Hindlimb muscle (tissue), 1 donor: ENCODE measurements at regions not wholly inside any gene's neighbourhood (a gene's known extent, or its start where the extent isn't known, plus 50 kb on each side); places are given as distances from the start of the nearest gene placed in this dataset.
A peak's percentile ranks its signal among the peaks of the same experiment; 100 is the strongest.
"Not testable (repeated sequence)": the region's sequence is repeated elsewhere in the genome, so short reads cannot be mapped to it uniquely, and the experiment has no call there.

Experiments
- DNase-seq: peaks from one replicate; pipeline ENCODE4 v3.0.0-alpha.2; 2013

GRCh38 chr6:121932076-121932991 lies 467.1 kb upstream of the HSF2 start:
- DNase-seq, result peak; percentile 46

- DNase-seq, result no peak
Measured at GRCh38 chr6:121934451-121934850, 465.0 kb upstream of the HSF2 start.

GRCh38 chr6:121940728-121941127 lies 458.7 kb upstream of the HSF2 start:
- DNase-seq, result no peak

GRCh38 chr6:121944354-121944753 lies 455.1 kb upstream of the HSF2 start:
- DNase-seq, result no peak

- DNase-seq, result no peak
Measured at GRCh38 chr6:121951123-121951522, 448.3 kb upstream of the HSF2 start.

DNA sequence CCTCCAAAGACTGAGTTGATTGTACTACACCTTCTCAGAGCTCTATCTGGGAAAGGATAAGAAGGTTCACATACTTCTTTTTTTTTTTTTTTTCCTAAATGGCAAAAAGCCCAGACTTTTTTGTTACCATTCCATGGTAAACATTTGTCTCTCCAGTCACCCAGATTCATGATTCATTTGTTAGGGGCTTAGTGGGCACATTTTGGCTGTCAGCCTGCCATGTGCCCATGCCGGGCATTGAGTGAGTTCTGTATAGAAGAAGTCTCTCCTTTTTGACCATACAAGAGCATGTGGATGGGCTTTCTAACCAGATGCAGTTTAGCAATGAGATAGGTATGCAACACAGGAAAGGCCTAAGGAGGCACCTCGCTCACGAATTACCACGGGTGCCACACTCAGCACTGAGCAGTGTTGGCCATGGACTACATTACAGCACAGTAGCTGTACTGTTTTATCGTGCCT lies 447.5 kb upstream of the HSF2 start:
- no peak for DNase-seq

DNA sequence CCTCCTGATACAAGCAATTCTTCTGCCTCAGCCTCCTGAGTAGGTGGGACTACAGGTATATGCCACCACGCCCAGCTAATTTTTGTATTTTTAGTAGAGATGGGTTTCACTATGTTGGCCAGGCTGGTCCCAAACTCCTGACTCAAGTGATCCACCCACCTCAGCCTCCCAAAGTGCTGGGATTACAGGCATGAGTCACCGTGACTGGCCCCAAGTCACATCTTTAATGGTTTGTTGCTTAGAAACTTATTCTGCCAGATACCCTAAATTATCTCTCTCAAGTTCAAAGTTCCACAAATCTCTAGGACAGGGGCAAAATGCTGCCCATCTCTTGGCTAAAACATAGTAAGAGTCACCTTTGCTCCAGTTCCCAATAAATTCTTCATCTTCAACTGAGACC lies 444.1 kb upstream of the HSF2 start:
- DNase-seq, result not testable (repeated sequence)

DNA sequence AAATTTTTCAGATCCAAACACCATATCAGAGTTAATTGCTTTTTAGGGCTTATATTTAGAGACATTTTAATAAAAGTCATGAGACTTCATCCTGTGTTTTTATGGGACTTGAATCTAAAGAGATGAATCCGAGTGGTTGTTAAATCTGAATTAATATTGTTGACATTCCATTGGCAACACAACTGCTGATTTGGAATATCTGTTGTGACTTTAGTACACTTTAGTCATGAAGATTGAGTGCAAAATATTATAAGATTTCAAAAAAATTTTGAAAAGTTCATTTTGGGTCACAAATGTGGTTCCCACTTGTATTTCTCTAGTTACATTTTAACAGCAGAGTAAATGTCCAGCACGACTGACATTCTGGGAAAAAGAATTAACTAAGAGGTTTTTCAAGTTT lies 442.7 kb upstream of the HSF2 start:
- DNase-seq, result no peak

- DNase-seq, result no peak
Measured at GRCh38 chr6:121959501-121959900, 440.0 kb upstream of the HSF2 start.

DNA sequence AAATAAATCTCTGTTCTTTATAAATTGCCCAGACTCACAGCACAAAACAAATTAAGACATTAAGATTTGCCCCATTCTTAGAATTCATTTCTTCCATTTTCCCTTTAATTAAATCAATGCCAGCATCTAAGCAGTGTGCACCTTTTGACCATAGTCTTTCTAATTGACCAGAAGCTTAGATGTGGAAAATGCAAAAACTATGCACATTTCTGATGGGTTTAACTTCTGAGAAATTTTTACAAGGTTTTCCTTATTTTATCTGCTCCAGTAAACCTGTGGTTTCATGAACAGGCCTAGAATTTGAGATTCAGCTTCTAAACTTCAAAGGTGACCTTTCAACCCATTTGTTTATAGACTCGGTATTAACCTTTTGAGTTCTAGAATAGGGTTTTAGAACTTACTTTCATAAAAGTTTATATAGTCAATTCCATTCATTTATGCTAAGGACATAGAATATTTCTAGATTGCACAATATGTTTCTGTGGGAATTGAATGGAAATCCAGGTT lies 437.8 kb upstream of the HSF2 start:
- no peak for DNase-seq

DNA sequence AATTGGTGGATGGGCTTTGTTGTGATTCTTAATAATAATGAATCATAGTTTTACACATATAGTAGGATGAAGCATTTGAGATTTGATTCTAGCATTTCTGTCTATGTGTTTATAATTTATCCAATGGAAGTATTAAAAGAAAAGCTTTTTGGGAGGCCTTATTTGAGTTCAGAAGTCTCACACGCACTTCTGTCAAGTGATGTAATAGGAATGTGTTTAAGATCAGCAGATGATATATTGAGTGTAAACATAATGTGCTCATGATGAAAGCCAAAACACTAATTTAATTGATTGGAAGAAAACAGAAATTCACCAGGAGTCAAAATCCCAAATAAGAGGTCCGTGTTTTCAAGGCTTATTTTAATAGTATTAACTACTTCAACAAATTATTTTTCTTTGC lies 435.6 kb upstream of the HSF2 start:
- no peak for DNase-seq

DNA sequence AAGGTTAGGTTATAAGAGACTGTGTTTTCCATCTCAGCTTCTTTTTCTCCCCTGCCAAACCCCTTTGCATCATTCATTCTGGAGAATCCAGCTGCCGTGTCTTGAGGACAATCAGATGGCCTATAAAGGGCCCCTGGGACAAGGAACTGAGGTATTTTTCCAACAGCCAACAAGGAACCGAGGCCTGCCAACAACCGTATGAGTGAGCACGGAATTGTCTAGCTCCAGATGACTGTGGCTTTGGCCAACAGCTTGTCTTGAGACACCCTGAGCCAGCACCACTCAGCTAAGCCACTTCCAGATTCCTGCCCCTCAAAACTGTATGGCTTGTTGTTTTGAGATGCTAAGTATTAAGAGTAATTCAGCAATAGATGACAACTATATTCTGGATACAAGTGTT lies 433.7 kb upstream of the HSF2 start:
- no peak for DNase-seq

DNA sequence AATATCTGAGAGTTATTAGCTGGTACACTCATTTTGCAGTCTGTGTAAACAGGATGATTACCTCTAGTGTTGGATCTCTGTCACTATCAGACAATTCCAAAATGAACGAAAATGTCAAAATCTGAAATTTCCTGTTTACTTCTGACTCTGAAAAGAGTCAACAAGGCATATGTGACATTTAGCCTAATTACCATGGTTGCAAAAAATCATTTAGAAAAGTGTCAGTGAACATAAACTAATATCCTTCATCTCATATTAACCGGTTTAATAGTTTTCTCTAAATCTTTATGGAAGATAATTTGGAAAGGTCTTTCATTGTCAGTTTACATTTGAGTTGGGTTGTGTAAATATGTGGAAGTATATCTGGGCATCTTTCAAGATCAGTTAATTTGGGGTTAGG lies 431.8 kb upstream of the HSF2 start:
- no peak for DNase-seq

DNA sequence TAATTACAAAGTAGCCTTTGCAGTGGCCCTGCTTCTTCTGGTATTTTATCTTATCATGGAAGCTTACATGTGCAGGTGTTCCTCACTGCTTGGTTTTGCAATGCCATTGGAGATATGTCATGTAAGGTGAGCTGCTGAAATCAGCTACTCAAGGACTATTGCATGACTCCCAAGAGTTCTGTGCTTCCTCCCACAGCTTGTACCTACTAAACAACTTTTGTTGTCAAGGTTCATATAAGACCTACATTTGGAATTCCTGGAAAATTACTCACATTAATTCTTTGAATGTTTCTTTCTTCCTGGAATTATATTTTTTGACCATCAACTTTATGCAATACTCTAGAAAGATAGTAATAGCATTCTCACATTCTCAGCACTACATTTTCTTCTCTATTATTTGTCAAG lies 427.5 kb upstream of the HSF2 start:
- no peak for DNase-seq

- no peak for DNase-seq
Measured at GRCh38 chr6:121984956-121985355, 414.5 kb upstream of the HSF2 start.

DNA sequence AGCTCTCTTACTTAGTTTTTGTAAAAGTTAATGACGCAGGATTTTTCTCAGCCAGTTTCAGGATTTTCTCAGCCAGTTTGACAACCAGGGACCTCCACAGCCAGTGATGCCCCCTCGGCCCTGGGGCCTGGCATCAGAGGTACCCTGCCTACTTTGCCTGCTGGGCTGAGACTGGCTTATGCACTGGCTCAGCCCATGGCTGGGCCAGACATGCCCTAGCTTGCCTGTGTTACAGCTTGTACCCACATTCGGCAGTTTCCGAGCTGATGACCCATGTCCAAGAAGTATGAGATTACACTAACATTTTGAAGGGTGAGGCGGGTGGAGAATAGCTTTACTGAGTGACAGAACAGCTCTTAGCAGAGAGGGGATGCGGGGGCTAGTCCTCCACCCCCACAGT lies 406.1 kb upstream of the HSF2 start:
- DNase-seq, result no peak

GRCh38 chr6:121994919-121995318 lies 404.5 kb upstream of the HSF2 start:
- no peak for DNase-seq

DNA sequence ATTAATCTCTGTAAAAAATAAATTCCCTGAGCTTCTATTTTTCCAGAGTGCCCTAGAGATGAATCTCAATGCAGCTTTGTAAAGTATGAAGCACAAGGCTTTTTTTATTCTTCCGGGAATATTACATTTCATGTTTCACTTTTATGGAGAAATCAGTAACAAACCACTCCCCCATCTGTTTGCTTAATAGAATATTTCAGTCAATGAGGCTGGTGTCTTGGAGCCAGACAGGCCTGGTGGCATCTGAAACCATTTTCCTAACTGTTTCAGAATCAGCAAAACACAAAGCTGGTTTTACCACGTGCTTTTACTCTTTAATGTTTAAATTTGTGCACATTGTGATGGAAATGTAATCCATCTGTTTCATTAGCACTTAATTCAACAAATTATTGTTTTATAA lies 400.8 kb upstream of the HSF2 start:
- no peak for DNase-seq

GRCh38 chr6:121999456-122000065 lies 399.9 kb upstream of the HSF2 start:
- DNase-seq, result no peak

- no peak for DNase-seq
Measured at GRCh38 chr6:122005661-122006060, 393.8 kb upstream of the HSF2 start.

DNA sequence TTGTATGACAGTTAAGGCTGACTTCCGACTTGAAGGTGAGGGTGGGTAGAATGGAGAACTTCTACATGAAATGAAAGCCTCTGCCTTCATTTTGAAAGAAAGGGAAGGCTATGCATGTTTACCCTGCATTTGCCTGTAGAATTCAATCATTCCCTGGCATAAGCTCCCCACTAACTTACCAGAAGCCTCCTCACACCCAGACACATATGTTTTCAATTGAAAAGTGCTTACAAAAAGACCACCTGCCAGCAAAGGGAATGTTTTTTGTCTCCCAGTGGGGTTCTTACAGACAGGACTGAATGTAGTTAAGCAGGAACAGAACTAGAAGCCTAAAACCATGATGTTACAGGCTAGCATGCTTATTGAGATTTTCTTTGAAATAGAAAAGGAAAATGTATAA lies 392.1 kb upstream of the HSF2 start:
- DNase-seq, result peak; percentile 47

GRCh38 chr6:122008101-122008999 lies 391.1 kb upstream of the HSF2 start:
- DNase-seq, result no peak

DNA sequence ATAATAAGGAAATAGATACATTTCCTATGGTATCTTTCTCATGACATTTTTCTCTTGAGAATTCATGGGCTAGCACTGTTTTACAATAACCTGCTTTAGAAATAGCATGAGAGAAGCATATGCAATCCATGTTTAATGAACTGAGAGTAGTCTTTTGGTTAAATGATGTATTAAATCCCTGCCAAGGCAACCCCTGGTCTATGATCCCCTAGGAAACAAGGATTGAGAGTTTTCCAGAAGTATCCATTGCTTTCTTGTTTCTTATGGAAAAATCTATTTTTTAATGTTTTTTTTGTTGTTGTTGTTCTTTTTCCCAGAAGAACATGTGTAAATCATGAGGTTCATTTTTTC lies 390.5 kb upstream of the HSF2 start:
- peak; percentile 43 for DNase-seq
